Left lung (tissue), 4 donors: ENCODE measurements at regions not wholly inside any gene's neighbourhood (a gene's known extent, or its start where the extent isn't known, plus 50 kb on each side); places are given as distances from the start of the nearest gene placed in this dataset.

Experiments used
- ATAC-seq: fragments of 200-7000 bp; cut with Tn5 transposase; one replicate; pipeline ENCODE4 v1.9.1; 2020; ENCODE audit warnings: moderate library complexity
- DNase-seq, 4 donors: peaks; one replicate each; pipeline ENCODE4 v3.0.0-alpha.2; 2013 to 2020
- H3K27ac ChIP-seq, 2 donors: fragments of 200-600 bp; sonication (generic) in 1 of 2; one replicate each; pipeline versions ENCODE4 v1.5.0 to v1.8.0; 2020 to 2021
- H3K27me3 ChIP-seq, 2 donors: fragments of 200-600 bp; sonication (generic) in 1 of 2; one replicate each; pipeline versions ENCODE4 v1.5.0 to v1.8.0; 2020 to 2021
- H3K36me3 ChIP-seq, 2 donors: fragments of 200-600 bp; sonication (generic) in 1 of 2; one replicate each; pipeline versions ENCODE4 v1.5.0 to v1.8.0; 2020 to 2021
- H3K4me1 ChIP-seq, 2 donors: fragments of 200-600 bp; one replicate each; pipeline ENCODE4 v1.8.0; 2021
- H3K4me3 ChIP-seq, 2 donors: fragments of 200-600 bp; sonication (generic) in 1 of 2; one replicate each; pipeline versions ENCODE4 v1.5.0 to v1.8.0; 2020 to 2021; ENCODE audit warnings: mild to moderate bottlenecking in 1 of 2
- H3K9me3 ChIP-seq, 2 donors: fragments of 200-600 bp; sonication (generic) in 1 of 2; one replicate each; pipeline versions ENCODE4 v1.5.0 to v1.8.0; 2020 to 2021
- intact Hi-C, 2 donors: fragments of 100-400 bp; cut with DNase I; formaldehyde crosslinking; loops; one replicate each; pipeline versions ENCODE4 v1.11.2 to v1.14.2; 2022
- TF ChIP-seq, protein P1 (sequence below), 2 donors: fragments of 200-600 bp; sonication (generic) in 1 of 2; IDR thresholded peaks; one replicate each; pipeline versions ENCODE4 v1.5.0 to v1.8.0; 2021; ENCODE audit warnings: antibody characterized with exemption in 2 of 2
- donor health status: DM: no; HTN: yes; CAD: no.
- donor health status: DM: no; HTN: no; CAD: no.

DNA sequence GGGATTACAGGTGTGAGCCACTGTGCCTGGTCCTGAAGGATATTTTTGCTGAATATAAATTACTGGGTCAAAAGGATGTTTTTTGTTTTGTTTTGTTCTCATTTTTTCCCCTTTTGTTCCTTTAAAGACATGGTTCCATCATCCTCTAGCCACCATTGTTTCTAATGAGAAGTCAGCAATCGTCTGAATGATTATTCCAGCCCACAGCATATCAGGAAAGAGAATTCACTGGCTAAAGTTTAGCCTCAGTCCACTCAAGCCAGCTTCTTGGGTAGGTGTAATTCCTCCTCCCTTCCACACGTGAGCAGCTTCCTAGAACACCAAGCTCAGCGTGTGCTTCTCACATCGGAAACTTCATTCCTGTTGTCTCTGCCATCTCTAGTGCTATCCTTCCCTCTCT is 112.8 kb upstream of the INSIG1 start:
- Histone ChIP-seq H3K27me3 (peaks cover 0 to 5% of the 10 kb centered on the region in 2 donors), H3K4me1 (no peaks in the 10 kb centered on the region), H3K4me3 (no peak overlapping the region), H3K27ac (no peak overlapping the region), H3K9me3 (peaks cover 0 to 41% of the 10 kb centered on the region in 2 donors), H3K36me3 (no peaks in the 10 kb centered on the region)
- intact Hi-C loops: no loop called here
- TF ChIP-seq, protein P1, sequence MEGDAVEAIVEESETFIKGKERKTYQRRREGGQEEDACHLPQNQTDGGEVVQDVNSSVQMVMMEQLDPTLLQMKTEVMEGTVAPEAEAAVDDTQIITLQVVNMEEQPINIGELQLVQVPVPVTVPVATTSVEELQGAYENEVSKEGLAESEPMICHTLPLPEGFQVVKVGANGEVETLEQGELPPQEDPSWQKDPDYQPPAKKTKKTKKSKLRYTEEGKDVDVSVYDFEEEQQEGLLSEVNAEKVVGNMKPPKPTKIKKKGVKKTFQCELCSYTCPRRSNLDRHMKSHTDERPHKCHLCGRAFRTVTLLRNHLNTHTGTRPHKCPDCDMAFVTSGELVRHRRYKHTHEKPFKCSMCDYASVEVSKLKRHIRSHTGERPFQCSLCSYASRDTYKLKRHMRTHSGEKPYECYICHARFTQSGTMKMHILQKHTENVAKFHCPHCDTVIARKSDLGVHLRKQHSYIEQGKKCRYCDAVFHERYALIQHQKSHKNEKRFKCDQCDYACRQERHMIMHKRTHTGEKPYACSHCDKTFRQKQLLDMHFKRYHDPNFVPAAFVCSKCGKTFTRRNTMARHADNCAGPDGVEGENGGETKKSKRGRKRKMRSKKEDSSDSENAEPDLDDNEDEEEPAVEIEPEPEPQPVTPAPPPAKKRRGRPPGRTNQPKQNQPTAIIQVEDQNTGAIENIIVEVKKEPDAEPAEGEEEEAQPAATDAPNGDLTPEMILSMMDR (IDR thresholded peaks at IDR 0.05): no peak
- DNase-seq (no peak), ATAC-seq (no peak)

DNA sequence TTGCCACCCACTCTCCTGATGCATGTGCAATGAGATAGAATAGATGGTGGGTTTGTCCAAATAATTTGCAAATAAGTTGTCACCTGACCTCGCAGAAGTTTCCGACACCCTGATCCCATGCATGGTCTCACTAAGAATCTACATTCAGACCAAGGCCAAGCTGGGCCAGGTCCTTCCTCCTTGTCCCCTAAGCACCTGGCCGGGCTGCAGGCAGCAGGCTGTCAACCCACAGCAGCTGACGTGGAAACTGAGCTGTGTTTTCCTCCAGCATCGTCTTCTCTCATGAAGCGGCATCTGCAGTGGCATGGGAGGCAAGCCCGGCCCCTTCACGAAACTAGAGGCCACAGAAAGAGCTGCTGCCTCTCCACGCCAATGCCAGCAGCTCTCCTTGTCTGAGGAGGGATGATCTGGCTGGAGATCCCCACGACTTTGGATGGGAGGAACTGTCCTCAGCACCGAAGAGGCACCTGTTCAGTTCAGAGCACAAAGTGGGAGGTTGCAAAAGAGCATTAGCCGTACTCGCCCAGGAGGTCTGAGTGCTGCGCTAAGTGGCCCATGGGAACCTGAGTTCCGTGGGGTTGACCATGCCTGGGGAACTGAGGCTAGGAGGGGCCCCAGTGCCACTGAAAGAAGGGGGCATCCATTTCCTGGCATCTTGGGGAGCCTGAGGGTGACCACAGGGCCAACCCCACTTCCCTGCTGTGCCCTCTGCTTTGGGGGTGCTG is 110.5 kb upstream of the INSIG1 start:
- intact Hi-C loops: no loop called here
- peaks cover 0 to 5% of the 10 kb centered on the region in 2 donors for H3K4me1 ChIP-seq
- no peak for ATAC-seq

DNA sequence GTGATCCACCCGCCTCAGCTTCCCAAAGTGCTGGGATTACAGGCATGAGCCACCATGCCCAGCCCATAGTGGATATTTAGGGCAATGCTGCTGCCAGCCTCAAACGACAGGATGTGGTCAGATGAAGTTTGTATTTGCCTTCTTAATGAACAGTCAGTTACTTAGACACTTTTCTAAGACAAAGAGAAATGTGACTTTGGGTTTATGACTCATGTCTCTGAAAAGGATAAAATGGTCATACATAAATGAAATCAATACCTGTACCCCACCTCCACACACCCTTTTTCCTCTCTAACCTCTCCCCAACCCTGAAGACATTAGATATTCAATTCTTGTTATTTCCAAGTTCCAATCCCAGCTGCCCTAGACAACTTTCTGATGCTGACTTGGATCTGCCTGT is 109.3 kb upstream of the INSIG1 start:
- Histone ChIP-seq H3K4me1 (peaks cover 0 to 5% of the 10 kb centered on the region in 2 donors), H3K36me3 (no peaks in the 10 kb centered on the region), H3K27me3 (peaks cover 0 to 10% of the 10 kb centered on the region in 2 donors), H3K4me3 (no peak overlapping the region), H3K9me3 (peaks cover 0 to 36% of the 10 kb centered on the region in 2 donors), H3K27ac (no peak overlapping the region)
- ATAC-seq (no peak), DNase-seq (no peak)
- intact Hi-C loops: no loop called here
- TF ChIP-seq, protein P1 (IDR thresholded peaks at IDR 0.05): no peak

More for the DNA sequence above, 110.5 kb upstream of the INSIG1 start:
- Histone ChIP-seq H3K36me3 (no peaks in the 10 kb centered on the region), H3K4me3 (no peak overlapping the region), H3K27me3 (peaks cover 0 to 11% of the 10 kb centered on the region in 2 donors), H3K9me3 (peaks cover 0 to 37% of the 10 kb centered on the region in 2 donors), H3K27ac (no peak overlapping the region)
- no peak for DNase-seq
- TF ChIP-seq, protein P1 (IDR thresholded peaks at IDR 0.05): no peak

DNA sequence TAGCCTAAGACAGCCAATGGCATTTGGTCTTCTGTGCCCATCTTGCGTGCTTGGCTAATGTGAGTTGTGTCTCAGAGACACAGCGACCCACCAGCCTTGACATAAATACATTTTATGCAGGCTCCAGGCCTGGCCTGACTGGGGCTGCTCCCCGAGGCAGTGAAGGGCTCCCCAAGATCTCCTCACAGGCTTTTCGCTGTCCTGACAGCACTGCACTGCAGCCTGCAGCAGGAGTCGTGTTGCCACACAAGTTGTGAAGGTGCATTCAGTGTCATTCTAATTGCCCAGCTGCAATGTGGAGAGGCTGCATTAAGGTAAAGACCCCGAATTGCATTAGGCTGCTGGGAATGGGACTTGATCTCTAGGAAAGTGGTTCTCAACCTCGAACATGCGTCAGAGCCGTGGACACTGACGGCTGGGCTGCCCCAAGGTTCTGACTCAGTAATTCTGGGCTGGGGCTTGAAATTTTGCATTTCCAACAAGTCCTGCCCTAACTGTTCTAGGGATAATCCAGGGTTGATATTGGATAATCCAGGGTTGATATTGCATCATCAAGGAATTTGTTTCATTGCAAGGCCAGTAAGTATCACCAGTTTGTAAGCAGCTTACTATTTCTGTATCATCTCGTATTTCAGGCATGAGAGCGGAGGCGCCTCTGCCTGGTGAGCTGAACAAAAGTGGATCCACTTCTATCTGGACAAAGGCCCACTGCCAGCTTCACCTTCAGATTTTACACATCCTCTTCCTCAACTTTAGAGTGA is 108.7 kb upstream of the INSIG1 start:
- peaks cover 0 to 30% of the 10 kb centered on the region in 2 donors for H3K9me3 ChIP-seq
- DNase-seq (peak in 1 of 4 donors; percentile 10), ATAC-seq (no peak)
- H3K27me3 ChIP-seq: peaks cover 0 to 10% of the 10 kb centered on the region in 2 donors
- H3K4me3 ChIP-seq: no peak overlapping the region
- intact Hi-C loops: no loop called here
- TF ChIP-seq, protein P1 (IDR thresholded peaks at IDR 0.05): no peak
- peaks cover 0 to 5% of the 10 kb centered on the region in 2 donors for H3K4me1 ChIP-seq
- no peaks in the 10 kb centered on the region for H3K36me3 ChIP-seq
- no peak overlapping the region for H3K27ac ChIP-seq

DNA sequence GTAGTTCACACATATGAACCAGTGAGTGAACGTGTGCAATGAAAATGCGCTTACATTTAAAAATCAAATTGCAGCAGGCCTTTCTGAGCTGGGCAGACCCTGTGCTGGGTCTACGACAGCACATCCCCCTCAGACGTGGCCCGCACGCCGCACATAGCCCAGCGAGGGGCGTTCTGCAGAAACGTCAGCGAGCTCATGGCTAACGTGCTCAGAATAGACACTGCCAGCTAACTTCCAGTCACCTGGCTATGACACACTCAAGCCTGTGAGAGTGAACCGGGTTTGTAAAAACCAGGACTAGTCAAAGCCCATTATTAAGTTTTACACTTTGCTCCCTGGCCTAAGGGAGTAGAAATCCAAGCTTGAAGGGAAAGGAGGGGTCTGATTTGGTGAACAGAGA is 108.1 kb upstream of the INSIG1 start:
- ATAC-seq: no peak
- no peaks in the 10 kb centered on the region for H3K36me3 ChIP-seq
- DNase-seq: no peak
- peaks cover 0 to 5% of the 10 kb centered on the region in 2 donors for H3K4me1 ChIP-seq
- H3K27ac ChIP-seq: no peak overlapping the region
- intact Hi-C loops: no loop called here
- no peak overlapping the region for H3K4me3 ChIP-seq
- TF ChIP-seq, protein P1 (IDR thresholded peaks at IDR 0.05): no peak
- peaks cover 0 to 25% of the 10 kb centered on the region in 2 donors for H3K9me3 ChIP-seq
- H3K27me3 ChIP-seq: peaks cover 0 to 12% of the 10 kb centered on the region in 2 donors
